ENCODE measurements at regions not wholly inside any gene's neighbourhood (a gene's known extent, or its start where the extent isn't known, plus 50 kb on each side); places are given as distances from the start of the nearest gene placed in this dataset.
A peak's percentile ranks its signal among the peaks of the same experiment; 100 is the strongest.

DNA sequence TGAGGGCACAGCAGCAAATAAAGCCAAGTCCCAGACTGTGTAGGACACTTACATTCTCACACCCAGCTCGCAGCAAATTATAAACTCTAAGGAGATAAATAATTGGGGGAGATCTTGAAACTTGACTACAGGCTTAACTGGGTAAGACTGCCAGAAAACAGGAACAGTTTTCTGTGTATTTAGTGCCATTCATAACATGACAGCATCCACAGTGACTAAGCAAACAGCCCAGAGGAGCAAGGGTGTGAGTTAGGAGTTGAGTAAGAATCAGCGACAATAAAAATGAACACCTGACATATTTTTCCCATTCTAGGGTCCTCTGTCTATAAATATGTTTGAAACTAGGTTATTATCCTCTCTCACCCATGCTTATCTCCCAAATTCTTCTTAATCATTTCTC lies 370.9 kb upstream of the WWC1 start:
- no peak overlapping the region for H2AFZ ChIP-seq
- 0 out of 2 replicates have a peak, but pooled peaks cover 3% of the 10 kb centered on the region for H3F3A ChIP-seq (ENCODE audit: insufficient read depth)
- H3K9me2 ChIP-seq (ENCODE audit: insufficient read depth) = no peaks in the 10 kb centered on the region
- no peak overlapping the region for H3K4me3 ChIP-seq
- no peaks in the 10 kb centered on the region for H4K20me1 ChIP-seq (ENCODE audit: insufficient read depth)
- H3K4me1 ChIP-seq (ENCODE audit: insufficient read depth) = peaks cover 31% of the 10 kb centered on the region
- WGBS, 2 experiments (ENCODE audit: low coverage in 1 of 2, low lambda C conversion rate in 2 of 2, missing lambda C conversion rate in 2 of 2) = 56 to 78% methylated on average over 2 of the region's 2 CpGs
- no peaks in the 10 kb centered on the region for H3K27me3 ChIP-seq (replicated peaks; ENCODE audit: insufficient read depth)
- DNase-seq = peak; percentile 59
- H3K79me2 ChIP-seq (ENCODE audit: insufficient read depth) = peaks cover 67% of the 10 kb centered on the region
- H3K27ac ChIP-seq = no peak overlapping the region
- H3K9me3 ChIP-seq (ENCODE audit: low read depth) = no peaks in the 10 kb centered on the region
- in situ Hi-C loops (cut with MboI) = no loop called here
- no peak overlapping the region for H3K4me2 ChIP-seq (ENCODE audit: unreplicated experiment)
- H3K36me3 ChIP-seq (ENCODE audit: low read depth) = no peaks in the 10 kb centered on the region
- H3K9ac ChIP-seq = no peak overlapping the region
- no peak for TF ChIP-seq EZH2 (IDR thresholded peaks at IDR 0.05; ENCODE audit: insufficient read depth, poor library complexity, severe bottlenecking)
- no peak for TF ChIP-seq EZH2phosphoT487 (IDR thresholded peaks at IDR 0.05; ENCODE audit: insufficient read depth, low read depth)

- no peaks in the 10 kb centered on the region for H3K27me3 ChIP-seq (replicated peaks; ENCODE audit: insufficient read depth)
- DNase-seq = peak; percentile 64
- no peaks in the 10 kb centered on the region for H3K9me3 ChIP-seq (ENCODE audit: low read depth)
- no peak overlapping the region for H3K9ac ChIP-seq
- H3K79me2 ChIP-seq (ENCODE audit: insufficient read depth) = peaks cover 62% of the 10 kb centered on the region
- H4K20me1 ChIP-seq (ENCODE audit: insufficient read depth) = no peaks in the 10 kb centered on the region
- H3K4me2 ChIP-seq (ENCODE audit: unreplicated experiment) = no peak overlapping the region
- in situ Hi-C loops (cut with MboI) = no loop called here
- no peak overlapping the region for H2AFZ ChIP-seq
- H3F3A ChIP-seq (ENCODE audit: insufficient read depth) = 0 out of 2 replicates have a peak, but pooled peaks cover 3% of the 10 kb centered on the region
- H3K9me2 ChIP-seq (ENCODE audit: insufficient read depth) = no peaks in the 10 kb centered on the region
- TF ChIP-seq EZH2 (IDR thresholded peaks at IDR 0.05; ENCODE audit: insufficient read depth, poor library complexity, severe bottlenecking) (no peak), EZH2phosphoT487 (IDR thresholded peaks at IDR 0.05; ENCODE audit: insufficient read depth, low read depth) (no peak)
- peaks cover 21% of the 10 kb centered on the region for H3K4me1 ChIP-seq (ENCODE audit: insufficient read depth)
- H3K36me3 ChIP-seq (ENCODE audit: low read depth) = no peaks in the 10 kb centered on the region
- H3K4me3 ChIP-seq = no peak overlapping the region
- no peak overlapping the region for H3K27ac ChIP-seq
Observed at GRCh38 chr5:167921796-167922195, 369.6 kb upstream of the WWC1 start.

DNA sequence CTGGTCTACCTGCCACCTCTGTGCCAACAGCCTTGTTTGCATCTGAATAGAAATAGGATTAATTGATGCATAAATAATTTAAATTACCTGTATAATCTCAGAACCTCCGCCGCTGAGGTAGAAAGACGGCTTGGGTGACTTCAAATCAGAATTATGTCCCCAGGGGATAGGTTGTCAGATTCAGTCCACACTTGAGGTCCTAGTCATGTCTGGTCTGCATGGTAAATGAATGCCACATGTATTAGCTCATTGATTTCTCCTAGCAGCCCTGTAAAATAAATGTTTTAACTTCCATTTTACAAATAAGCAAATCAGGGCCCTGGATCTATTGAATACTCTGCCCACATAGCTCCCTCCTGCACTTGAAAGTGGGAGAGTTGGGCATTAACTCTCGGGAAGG lies 368.0 kb upstream of the WWC1 start:
- 68 to 72% methylated on average over 4 of the region's 4 CpGs for WGBS, 2 experiments (ENCODE audit: low coverage in 1 of 2, low lambda C conversion rate in 2 of 2, missing lambda C conversion rate in 2 of 2)
- H2AFZ ChIP-seq = no peak overlapping the region
- in situ Hi-C loops (cut with MboI) = no loop called here

DNA sequence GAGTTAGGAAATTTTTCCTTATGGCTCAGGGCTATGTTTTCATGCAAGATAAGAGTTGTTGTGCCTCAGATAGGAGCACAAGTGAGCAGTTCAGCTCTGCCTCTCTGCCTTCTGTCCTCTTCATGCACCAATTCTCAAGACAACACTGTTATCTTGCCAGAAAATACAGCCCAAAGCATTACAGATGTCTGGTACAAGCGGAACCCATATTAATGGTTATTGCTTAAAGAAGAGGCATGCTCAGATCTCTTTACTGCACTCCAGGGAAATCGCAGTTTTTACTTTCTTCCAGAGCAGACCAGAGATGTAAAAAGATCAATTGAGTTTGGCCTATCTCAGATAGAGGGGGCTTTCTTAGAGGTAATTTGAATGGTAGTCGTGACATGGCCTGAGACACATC lies 361.6 kb upstream of the WWC1 start:
- 70 to 72% methylated on average over 3 of the region's 3 CpGs for WGBS, 2 experiments (ENCODE audit: low coverage in 1 of 2, low lambda C conversion rate in 2 of 2, missing lambda C conversion rate in 2 of 2)
- no peaks in the 10 kb centered on the region for H3K9me2 ChIP-seq (ENCODE audit: insufficient read depth)
- H3K27me3 ChIP-seq (replicated peaks; ENCODE audit: insufficient read depth) = no peaks in the 10 kb centered on the region
- peaks cover 15% of the 10 kb centered on the region for H3K4me1 ChIP-seq (ENCODE audit: insufficient read depth)
- no peak overlapping the region for H3K9ac ChIP-seq
- peaks cover 18% of the 10 kb centered on the region for H3F3A ChIP-seq (ENCODE audit: insufficient read depth)
- TF ChIP-seq EZH2phosphoT487 (IDR thresholded peaks at IDR 0.05; ENCODE audit: insufficient read depth, low read depth) = no peak
- no peak for TF ChIP-seq EZH2 (IDR thresholded peaks at IDR 0.05; ENCODE audit: insufficient read depth, poor library complexity, severe bottlenecking)
- no peak for DNase-seq
- H3K4me2 ChIP-seq (ENCODE audit: unreplicated experiment) = no peak overlapping the region
- H3K27ac ChIP-seq = no peak overlapping the region
- in situ Hi-C loops (cut with MboI) = no loop called here
- no peak overlapping the region for H3K4me3 ChIP-seq
- H3K79me2 ChIP-seq (ENCODE audit: insufficient read depth) = peaks cover 58% of the 10 kb centered on the region
- H2AFZ ChIP-seq = no peak overlapping the region
- H3K36me3 ChIP-seq (ENCODE audit: low read depth) = no peaks in the 10 kb centered on the region
- H4K20me1 ChIP-seq (ENCODE audit: insufficient read depth) = no peaks in the 10 kb centered on the region
- H3K9me3 ChIP-seq (ENCODE audit: low read depth) = no peaks in the 10 kb centered on the region

More for the DNA sequence above, 368.0 kb upstream of the WWC1 start:
- no peak overlapping the region for H3K4me2 ChIP-seq (ENCODE audit: unreplicated experiment)
- peaks cover 9% of the 10 kb centered on the region for H3K4me1 ChIP-seq (ENCODE audit: insufficient read depth)
- H3K9me2 ChIP-seq (ENCODE audit: insufficient read depth) = no peaks in the 10 kb centered on the region
- no peaks in the 10 kb centered on the region for H3K36me3 ChIP-seq (ENCODE audit: low read depth)
- no peak overlapping the region for H3K9ac ChIP-seq
- TF ChIP-seq EZH2phosphoT487 (IDR thresholded peaks at IDR 0.05; ENCODE audit: insufficient read depth, low read depth) = no peak
- no peak for TF ChIP-seq EZH2 (IDR thresholded peaks at IDR 0.05; ENCODE audit: insufficient read depth, poor library complexity, severe bottlenecking)
- H3K27ac ChIP-seq = no peak overlapping the region
- H3F3A ChIP-seq (ENCODE audit: insufficient read depth) = 0 out of 2 replicates have a peak, but pooled peaks cover under 1% of the 10 kb centered on the region
- DNase-seq = peak; percentile 29
- peaks cover 61% of the 10 kb centered on the region for H3K79me2 ChIP-seq (ENCODE audit: insufficient read depth)
- H3K27me3 ChIP-seq (replicated peaks; ENCODE audit: insufficient read depth) = no peaks in the 10 kb centered on the region
- H3K4me3 ChIP-seq = no peak overlapping the region
- H3K9me3 ChIP-seq (ENCODE audit: low read depth) = no peaks in the 10 kb centered on the region
- H4K20me1 ChIP-seq (ENCODE audit: insufficient read depth) = no peaks in the 10 kb centered on the region

DNA sequence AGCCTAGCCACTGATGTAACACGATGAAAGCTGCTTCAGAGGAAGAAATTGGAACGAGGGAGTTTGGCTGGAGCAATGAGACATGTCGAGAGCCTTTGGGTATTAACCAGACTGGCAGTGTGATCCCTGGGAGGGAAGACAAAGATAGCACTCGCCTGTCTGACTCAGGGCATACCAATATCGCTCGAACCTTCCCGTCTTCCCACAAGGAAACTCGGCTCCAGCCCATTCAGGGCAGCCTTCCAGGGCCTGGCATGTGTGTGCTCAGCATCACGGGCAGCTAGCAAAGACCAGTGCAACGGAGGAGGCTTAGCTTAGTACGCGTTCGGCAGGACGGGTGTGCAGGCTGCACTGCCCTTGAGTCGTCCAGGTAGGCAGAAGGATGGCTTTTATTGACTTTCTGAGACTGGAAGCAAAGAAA lies 356.9 kb upstream of the WWC1 start:
- peak overlapping the region; percentile 83 for H3K9ac ChIP-seq
- H3K4me3 ChIP-seq = peak overlapping the region; percentile 52
- H3F3A ChIP-seq (ENCODE audit: insufficient read depth) = peaks cover 51% of the 10 kb centered on the region
- in situ Hi-C loops (cut with MboI) = no loop called here
- H2AFZ ChIP-seq = peak overlapping the region; percentile 47
- no peaks in the 10 kb centered on the region for H3K9me2 ChIP-seq (ENCODE audit: insufficient read depth)
- H3K9me3 ChIP-seq (ENCODE audit: low read depth) = no peaks in the 10 kb centered on the region
- peak; percentile 96 for DNase-seq
- no peaks in the 10 kb centered on the region for H3K36me3 ChIP-seq (ENCODE audit: low read depth)
- no peaks in the 10 kb centered on the region for H4K20me1 ChIP-seq (ENCODE audit: insufficient read depth)
- peak overlapping the region; percentile 94 for H3K27ac ChIP-seq
- H3K79me2 ChIP-seq (ENCODE audit: insufficient read depth) = peaks cover 65% of the 10 kb centered on the region
- no peaks in the 10 kb centered on the region for H3K27me3 ChIP-seq (replicated peaks; ENCODE audit: insufficient read depth)
- H3K4me1 ChIP-seq (ENCODE audit: insufficient read depth) = peaks cover 49% of the 10 kb centered on the region
- peak overlapping the region; percentile 73 for H3K4me2 ChIP-seq (ENCODE audit: unreplicated experiment)
- WGBS, 2 experiments (ENCODE audit: low coverage in 1 of 2, low lambda C conversion rate in 2 of 2, missing lambda C conversion rate in 2 of 2) = 16 to 19% methylated on average over 15 of the region's 15 CpGs
- TF ChIP-seq EZH2phosphoT487 (IDR thresholded peaks at IDR 0.05; ENCODE audit: insufficient read depth, low read depth) = no peak
- no peak for TF ChIP-seq EZH2 (IDR thresholded peaks at IDR 0.05; ENCODE audit: insufficient read depth, poor library complexity, severe bottlenecking)
